LNCaP clone FGC (cell line): ENCODE measurements at regions not wholly inside any gene's neighbourhood (a gene's known extent, or its start where the extent isn't known, plus 50 kb on each side); places are given as distances from the start of the nearest gene placed in this dataset.

Experiments used
- DNase-seq: peaks from one replicate; pipeline ENCODE4 v3.0.0-alpha.2; 2011; ENCODE audit warnings: low read depth
- H3K4me3 ChIP-seq: 2 replicates; pipeline ENCODE4 v1.5.1; 2011; ENCODE audit warnings: mild to moderate bottlenecking, low read depth, low read length, control low read depth
- TF ChIP-seq, protein P1 (sequence below): IDR thresholded peaks from 2 replicates; pipeline ENCODE4 v1.5.1; 2012; ENCODE audit warnings: mild to moderate bottlenecking; ENCODE audit not compliant: control insufficient read depth, insufficient read depth; ENCODE audit errors: extremely low read depth

GRCh38 chr20:17097603-17098002 lies 129.2 kb upstream of the PCSK2 start:
- no peak for DNase-seq
- TF ChIP-seq, protein P1, sequence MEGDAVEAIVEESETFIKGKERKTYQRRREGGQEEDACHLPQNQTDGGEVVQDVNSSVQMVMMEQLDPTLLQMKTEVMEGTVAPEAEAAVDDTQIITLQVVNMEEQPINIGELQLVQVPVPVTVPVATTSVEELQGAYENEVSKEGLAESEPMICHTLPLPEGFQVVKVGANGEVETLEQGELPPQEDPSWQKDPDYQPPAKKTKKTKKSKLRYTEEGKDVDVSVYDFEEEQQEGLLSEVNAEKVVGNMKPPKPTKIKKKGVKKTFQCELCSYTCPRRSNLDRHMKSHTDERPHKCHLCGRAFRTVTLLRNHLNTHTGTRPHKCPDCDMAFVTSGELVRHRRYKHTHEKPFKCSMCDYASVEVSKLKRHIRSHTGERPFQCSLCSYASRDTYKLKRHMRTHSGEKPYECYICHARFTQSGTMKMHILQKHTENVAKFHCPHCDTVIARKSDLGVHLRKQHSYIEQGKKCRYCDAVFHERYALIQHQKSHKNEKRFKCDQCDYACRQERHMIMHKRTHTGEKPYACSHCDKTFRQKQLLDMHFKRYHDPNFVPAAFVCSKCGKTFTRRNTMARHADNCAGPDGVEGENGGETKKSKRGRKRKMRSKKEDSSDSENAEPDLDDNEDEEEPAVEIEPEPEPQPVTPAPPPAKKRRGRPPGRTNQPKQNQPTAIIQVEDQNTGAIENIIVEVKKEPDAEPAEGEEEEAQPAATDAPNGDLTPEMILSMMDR = no peak
- H3K4me3 ChIP-seq = no peak overlapping the region

GRCh38 chr20:17100506-17100905 lies 126.3 kb upstream of the PCSK2 start:
- TF ChIP-seq, protein P1 = no peak
- no peak for DNase-seq
- H3K4me3 ChIP-seq = no peak overlapping the region

DNA sequence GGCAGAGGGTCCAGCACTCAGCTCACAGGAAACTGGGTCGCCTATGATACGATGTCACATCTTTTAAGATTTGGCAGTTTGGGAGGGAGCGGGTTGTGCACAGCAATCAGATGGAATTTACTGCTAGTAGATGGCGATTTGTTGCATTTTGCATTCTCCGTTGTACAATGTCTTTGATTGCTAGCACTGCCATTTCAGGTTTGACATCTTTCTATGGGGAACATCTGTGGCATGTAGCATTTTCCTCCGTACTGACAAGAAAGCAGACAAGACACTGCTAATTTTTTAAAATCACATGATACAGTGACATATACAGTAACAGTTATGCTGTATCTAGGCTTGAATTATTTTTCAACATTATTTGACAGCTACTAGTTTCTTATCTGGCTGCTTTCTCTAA lies 119.7 kb upstream of the PCSK2 start:
- TF ChIP-seq, protein P1 = no peak
- no peak for DNase-seq
- no peak overlapping the region for H3K4me3 ChIP-seq

DNA sequence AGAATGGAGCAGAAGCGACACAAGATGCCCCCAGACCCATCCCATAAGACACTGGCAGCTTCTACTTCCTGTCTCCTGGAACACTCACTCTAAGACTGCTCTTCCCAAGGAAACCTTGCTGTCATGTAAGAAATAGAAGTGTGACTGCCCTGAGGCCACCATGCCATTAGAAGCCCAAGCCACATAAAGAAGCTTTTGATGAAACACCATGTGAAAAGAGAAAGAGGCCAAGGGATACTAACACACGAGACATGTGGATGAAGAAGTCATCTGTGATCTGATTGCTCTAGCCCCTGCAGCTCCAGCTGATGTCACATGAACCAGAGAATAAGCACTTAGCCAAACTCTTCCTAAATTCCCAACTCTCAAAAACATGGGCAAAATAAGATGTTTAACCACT lies 117.9 kb upstream of the PCSK2 start:
- H3K4me3 ChIP-seq = no peak overlapping the region
- TF ChIP-seq, protein P1 = no peak
- no peak for DNase-seq

GRCh38 chr20:17109307-17109706 lies 117.5 kb upstream of the PCSK2 start:
- H3K4me3 ChIP-seq = no peak overlapping the region
- no peak for DNase-seq
- TF ChIP-seq, protein P1 = no peak

DNA sequence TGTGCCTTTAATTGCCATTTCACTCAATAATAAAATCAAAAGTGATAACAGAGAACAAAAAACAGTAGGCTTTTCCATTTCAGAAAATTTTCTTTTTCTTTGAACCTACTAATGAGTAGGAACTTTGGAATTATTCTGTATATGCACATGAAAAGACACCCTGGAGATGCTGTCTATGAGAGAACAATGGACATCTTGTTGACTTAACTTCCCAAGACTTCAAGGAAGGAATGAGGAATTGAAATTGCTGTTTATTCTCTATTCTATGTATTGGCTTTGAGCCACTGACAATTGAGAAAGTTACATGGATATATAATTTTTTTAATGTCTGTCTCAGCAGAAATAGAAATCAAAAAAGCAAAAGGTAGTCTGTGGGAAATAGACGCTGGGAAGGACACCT lies 98.6 kb upstream of the PCSK2 start:
- TF ChIP-seq, protein P1 = no peak
- no peak for DNase-seq
- no peak overlapping the region for H3K4me3 ChIP-seq

DNA sequence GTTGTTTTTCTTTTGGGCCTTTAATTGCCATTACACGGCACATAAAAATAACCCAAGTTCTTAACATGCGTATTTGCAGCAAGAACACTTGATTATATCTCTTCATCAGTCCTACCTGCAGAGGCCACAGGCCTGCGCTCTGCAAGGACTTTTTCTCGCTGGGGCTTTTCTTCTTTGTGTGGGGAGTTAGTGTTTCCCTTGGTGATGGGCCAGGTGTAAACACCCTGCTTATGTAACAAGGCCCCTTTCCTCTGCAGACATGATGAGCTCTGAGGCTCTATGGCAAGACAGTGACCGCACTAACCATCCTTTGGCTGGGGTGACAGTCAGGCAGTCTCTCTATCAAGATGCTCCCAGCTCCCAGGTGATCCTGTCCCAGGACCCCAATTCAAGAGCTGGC lies 97.8 kb upstream of the PCSK2 start:
- TF ChIP-seq, protein P1 = no peak
- H3K4me3 ChIP-seq = no peak overlapping the region
- DNase-seq = no peak
